ENCODE measurements at regions not wholly inside any gene's neighbourhood (a gene's known extent, or its start where the extent isn't known, plus 50 kb on each side); places are given as distances from the start of the nearest gene placed in this dataset.

DNA sequence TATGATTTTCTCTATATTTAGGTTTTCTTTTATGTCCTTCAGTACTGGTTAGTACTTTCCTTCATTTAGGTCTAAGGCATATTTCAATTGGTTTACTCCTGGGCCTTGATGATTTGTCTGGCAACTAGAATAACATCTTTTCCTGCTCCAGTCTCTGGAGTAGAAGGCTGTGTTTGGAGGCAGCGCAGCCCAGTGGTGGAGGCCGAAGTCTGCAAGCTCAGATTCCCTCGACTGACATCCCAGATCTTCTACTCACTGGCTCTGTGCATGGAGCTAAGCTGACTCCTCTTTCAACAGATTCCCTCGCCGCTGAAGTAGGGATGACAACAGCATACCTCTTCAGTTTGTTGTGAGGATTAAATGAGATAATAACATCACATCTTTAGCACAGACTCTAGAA, 141.0 kb downstream of the RAP2A start:
- Histone ChIP-seq H3K4me2 (ENCODE audit: low read length) (no peak overlapping the region), H3K4me1 (ENCODE audit: control insufficient read depth in 1 of 2, insufficient read depth in 2 of 2, low read length in 2 of 2) (peaks cover 0 to 2% of the 10 kb centered on the region in 2 experiments), H4K91ac (ENCODE audit: low read depth, low read length) (no peak overlapping the region), H2BK12ac (ENCODE audit: low read length) (no peak overlapping the region), H3K23ac (ENCODE audit: low read length) (no peak overlapping the region), H2AK5ac (ENCODE audit: low read length) (no peak overlapping the region), H4K12ac (ENCODE audit: low read depth, low read length) (no peak overlapping the region), H3K27me3 (ENCODE audit: insufficient read depth, low read length) (no peaks in the 10 kb centered on the region), H3K4me3 (ENCODE audit: low read depth, low read length) (no peak overlapping the region), H2BK5ac (ENCODE audit: low read depth, low read length, poor library complexity) (no peak overlapping the region), H3K9ac (ENCODE audit: low read length) (no peak overlapping the region), H3K79me2 (ENCODE audit: control insufficient read depth, insufficient read depth, low read length, poor library complexity) (no peaks in the 10 kb centered on the region), H2BK120ac (ENCODE audit: insufficient read depth, low read length, poor library complexity) (no peak overlapping the region), H3K9me3 (ENCODE audit: insufficient read depth, low read depth, low read length) (no peaks in the 10 kb centered on the region), H3K14ac (ENCODE audit: low read length) (no peak overlapping the region), H3K4ac (ENCODE audit: low read depth, low read length) (no peak overlapping the region), H3K18ac (ENCODE audit: low read length) (no peak overlapping the region), H3K79me1 (ENCODE audit: low read length) (peaks cover 2% of the 10 kb centered on the region), H4K8ac (ENCODE audit: low read depth, low read length) (no peak overlapping the region), H3K36me3 (ENCODE audit: control insufficient read depth in 1 of 2, insufficient read depth in 2 of 2, low read length in 2 of 2) (no peaks in the 10 kb centered on the region), H3K27ac (ENCODE audit: low read depth, low read length) (no peak overlapping the region), H2AFZ (ENCODE audit: insufficient read depth, low read length, poor library complexity) (no peak overlapping the region)
- DNase-seq = peak; percentile 46 to 67
- WGBS (ENCODE audit: extremely low coverage, insufficient coverage, insufficient read length) = no CpG with 5 or more reads among the region's 5 CpGs

DNA sequence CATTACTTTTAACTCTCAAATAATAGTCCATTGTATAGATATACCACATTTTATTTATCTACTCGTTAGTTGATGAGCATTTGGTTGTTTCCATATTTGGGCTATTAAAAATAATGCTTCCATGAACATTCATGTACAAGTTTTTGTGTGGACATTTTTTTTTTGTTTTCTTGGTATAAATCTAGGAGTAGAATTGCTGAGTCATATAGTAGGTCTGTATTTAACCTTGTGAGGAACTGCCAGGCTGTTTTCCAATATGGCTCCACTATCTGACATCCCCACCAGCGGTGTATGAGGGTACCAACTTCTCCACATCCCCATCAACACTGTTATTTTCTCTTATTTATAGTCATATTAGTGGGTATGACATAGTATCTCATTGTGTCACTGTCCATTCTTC, 143.1 kb downstream of the RAP2A start:
- Histone ChIP-seq H3K4me2 (ENCODE audit: low read length) (no peak overlapping the region), H4K12ac (ENCODE audit: low read depth, low read length) (no peak overlapping the region), H3K4ac (ENCODE audit: low read depth, low read length) (no peak overlapping the region), H3K4me1 (ENCODE audit: control insufficient read depth in 1 of 2, insufficient read depth in 2 of 2, low read length in 2 of 2) (no peaks in the 10 kb centered on the region), H3K36me3 (ENCODE audit: control insufficient read depth in 1 of 2, insufficient read depth in 2 of 2, low read length in 2 of 2) (no peaks in the 10 kb centered on the region), H3K4me3 (ENCODE audit: low read depth, low read length) (no peak overlapping the region), H2AFZ (ENCODE audit: insufficient read depth, low read length, poor library complexity) (no peak overlapping the region), H3K23ac (ENCODE audit: low read length) (no peak overlapping the region), H3K9me3 (ENCODE audit: insufficient read depth, low read depth, low read length) (no peaks in the 10 kb centered on the region), H3K27ac (ENCODE audit: low read depth, low read length) (no peak overlapping the region), H3K27me3 (ENCODE audit: insufficient read depth, low read length) (no peaks in the 10 kb centered on the region), H3K79me2 (ENCODE audit: control insufficient read depth, insufficient read depth, low read length, poor library complexity) (no peaks in the 10 kb centered on the region), H2AK5ac (ENCODE audit: low read length) (no peak overlapping the region), H4K8ac (ENCODE audit: low read depth, low read length) (no peak overlapping the region), H3K9ac (ENCODE audit: low read length) (no peak overlapping the region), H3K18ac (ENCODE audit: low read length) (no peak overlapping the region), H3K14ac (ENCODE audit: low read length) (no peak overlapping the region), H2BK12ac (ENCODE audit: low read length) (no peak overlapping the region), H3K79me1 (ENCODE audit: low read length) (peaks cover 2% of the 10 kb centered on the region), H2BK120ac (ENCODE audit: insufficient read depth, low read length, poor library complexity) (no peak overlapping the region), H2BK5ac (ENCODE audit: low read depth, low read length, poor library complexity) (no peak overlapping the region), H4K91ac (ENCODE audit: low read depth, low read length) (no peak overlapping the region)
- DNase-seq = no peak
- no CpG with 5 or more reads among the region's 2 CpGs for WGBS (ENCODE audit: extremely low coverage, insufficient coverage, insufficient read length)

- H3K9ac ChIP-seq (ENCODE audit: low read length) = no peak overlapping the region
- H3K4me3 ChIP-seq (ENCODE audit: low read depth, low read length) = no peak overlapping the region
- H3K36me3 ChIP-seq (ENCODE audit: control insufficient read depth in 1 of 2, insufficient read depth in 2 of 2, low read length in 2 of 2) = no peaks in the 10 kb centered on the region
- no peak overlapping the region for H4K91ac ChIP-seq (ENCODE audit: low read depth, low read length)
- H3K4me1 ChIP-seq (ENCODE audit: control insufficient read depth in 1 of 2, insufficient read depth in 2 of 2, low read length in 2 of 2) = peaks cover 6 to 7% of the 10 kb centered on the region in 2 experiments
- no peak overlapping the region for H2BK12ac ChIP-seq (ENCODE audit: low read length)
- H2BK5ac ChIP-seq (ENCODE audit: low read depth, low read length, poor library complexity) = no peak overlapping the region
- no peaks in the 10 kb centered on the region for H3K27me3 ChIP-seq (ENCODE audit: insufficient read depth, low read length)
- no peak overlapping the region for H2AK5ac ChIP-seq (ENCODE audit: low read length)
- H4K8ac ChIP-seq (ENCODE audit: low read depth, low read length) = no peak overlapping the region
- no peak overlapping the region for H2AFZ ChIP-seq (ENCODE audit: insufficient read depth, low read length, poor library complexity)
- no CpG with 5 or more reads among the region's 5 CpGs for WGBS (ENCODE audit: extremely low coverage, insufficient coverage, insufficient read length)
- DNase-seq = no peak
- peaks cover 2% of the 10 kb centered on the region for H3K79me1 ChIP-seq (ENCODE audit: low read length)
- H4K12ac ChIP-seq (ENCODE audit: low read depth, low read length) = no peak overlapping the region
- H3K27ac ChIP-seq (ENCODE audit: low read depth, low read length) = no peak overlapping the region
- no peak overlapping the region for H3K4me2 ChIP-seq (ENCODE audit: low read length)
- H3K18ac ChIP-seq (ENCODE audit: low read length) = no peak overlapping the region
- H3K79me2 ChIP-seq (ENCODE audit: control insufficient read depth, insufficient read depth, low read length, poor library complexity) = no peaks in the 10 kb centered on the region
- H3K4ac ChIP-seq (ENCODE audit: low read depth, low read length) = no peak overlapping the region
- no peaks in the 10 kb centered on the region for H3K9me3 ChIP-seq (ENCODE audit: insufficient read depth, low read depth, low read length)
- no peak overlapping the region for H3K23ac ChIP-seq (ENCODE audit: low read length)
- no peak overlapping the region for H2BK120ac ChIP-seq (ENCODE audit: insufficient read depth, low read length, poor library complexity)
- no peak overlapping the region for H3K14ac ChIP-seq (ENCODE audit: low read length)
Measured at GRCh38 chr13:97582170-97582569, 148.2 kb downstream of the RAP2A start.

DNA sequence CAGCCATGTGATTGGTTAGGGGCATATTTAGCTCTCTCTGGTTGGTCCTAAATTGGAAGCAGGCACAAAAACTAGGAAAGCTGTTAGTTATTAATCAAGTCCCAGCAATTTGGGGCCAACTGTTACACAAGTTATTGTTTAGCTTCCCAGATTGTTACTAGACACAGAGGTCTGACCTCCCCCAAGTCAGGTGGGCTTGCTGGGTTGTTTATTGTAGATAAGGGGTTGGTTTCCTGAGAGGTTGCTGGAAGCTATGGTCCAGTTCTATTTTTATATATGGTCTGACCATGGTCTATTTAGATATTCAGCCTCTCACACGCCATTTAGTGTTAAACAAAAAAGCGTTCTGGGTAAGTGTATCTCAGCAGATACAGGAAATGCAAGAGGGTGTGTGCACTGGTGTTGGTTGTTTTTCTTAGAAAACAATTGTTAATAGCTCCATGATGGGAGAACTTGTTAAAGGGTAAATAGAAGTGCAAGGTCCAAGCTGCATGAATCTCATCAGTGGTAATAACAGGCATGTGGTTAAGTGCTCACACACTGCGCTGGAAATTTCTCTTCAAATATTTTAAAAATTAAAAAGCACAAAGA, 150.0 kb downstream of the RAP2A start:
- Histone ChIP-seq H3K18ac (ENCODE audit: low read length) (no peak overlapping the region), H3K9ac (ENCODE audit: low read length) (no peak overlapping the region), H3K4me3 (ENCODE audit: low read depth, low read length) (no peak overlapping the region), H2BK120ac (ENCODE audit: insufficient read depth, low read length, poor library complexity) (peak overlapping the region; percentile 14), H3K36me3 (ENCODE audit: control insufficient read depth in 1 of 2, insufficient read depth in 2 of 2, low read length in 2 of 2) (no peaks in the 10 kb centered on the region), H3K79me1 (ENCODE audit: low read length) (peaks cover 2% of the 10 kb centered on the region), H3K27ac (ENCODE audit: low read depth, low read length) (peak overlapping the region; percentile 18), H4K8ac (ENCODE audit: low read depth, low read length) (peak overlapping the region; percentile 37), H2BK12ac (ENCODE audit: low read length) (peak overlapping the region; percentile 64), H3K23ac (ENCODE audit: low read length) (no peak overlapping the region), H2AK5ac (ENCODE audit: low read length) (no peak overlapping the region), H2AFZ (ENCODE audit: insufficient read depth, low read length, poor library complexity) (no peak overlapping the region), H4K12ac (ENCODE audit: low read depth, low read length) (no peak overlapping the region), H3K9me3 (ENCODE audit: insufficient read depth, low read depth, low read length) (no peaks in the 10 kb centered on the region), H3K4ac (ENCODE audit: low read depth, low read length) (no peak overlapping the region), H3K4me2 (ENCODE audit: low read length) (no peak overlapping the region), H4K91ac (ENCODE audit: low read depth, low read length) (peak overlapping the region; percentile 20), H3K27me3 (ENCODE audit: insufficient read depth, low read length) (no peaks in the 10 kb centered on the region), H3K4me1 (ENCODE audit: control insufficient read depth in 1 of 2, insufficient read depth in 2 of 2, low read length in 2 of 2) (peaks cover 6 to 7% of the 10 kb centered on the region in 2 experiments), H3K79me2 (ENCODE audit: control insufficient read depth, insufficient read depth, low read length, poor library complexity) (no peaks in the 10 kb centered on the region), H2BK5ac (ENCODE audit: low read depth, low read length, poor library complexity) (peak overlapping the region; percentile 22), H3K14ac (ENCODE audit: low read length) (no peak overlapping the region)
- WGBS (ENCODE audit: extremely low coverage, insufficient coverage, insufficient read length) = no CpG with 5 or more reads among the region's 3 CpGs
- no peak for DNase-seq
